ENCODE measurements at regions not wholly inside any gene's neighbourhood (a gene's known extent, or its start where the extent isn't known, plus 50 kb on each side); places are given as distances from the start of the nearest gene placed in this dataset.

GRCh38 chr1:55463814-55464475 lies 248.8 kb upstream of the USP24 start:
- TF ChIP-seq CTCF (IDR thresholded peaks at IDR 0.05) = no peak
- no peak for TF ChIP-seq POLR2A (IDR thresholded peaks at IDR 0.05)
- peak; percentile 55 for TF ChIP-seq EP300 (IDR thresholded peaks at IDR 0.05)

All from ovary (tissue), 3 donors.